Kidney (tissue), 13 donors: ENCODE measurements at regions not wholly inside any gene's neighbourhood (a gene's known extent, or its start where the extent isn't known, plus 50 kb on each side); places are given as distances from the start of the nearest gene placed in this dataset.

Experiments used
- DNase-seq, 5 donors: peaks; one replicate each; pipeline ENCODE4 v3.0.0-alpha.2; 2013 to 2020
- FAIRE-seq: peaks from 2 replicates; lab custom pipeline; 2012; peaks lifted over from hg19 to GRCh38; lab: Jason Lieb, UNC
- H3K27ac ChIP-seq, 2 donors: one replicate each; pipeline ENCODE4 v1.7.0; 2013; ENCODE audit warnings: low read depth in 2 of 2, low read length in 2 of 2, inconsistent platforms in 1 of 2
- H3K27me3 ChIP-seq: one replicate; pipeline ENCODE4 v1.7.1; 2013; ENCODE audit warnings: low read length, inconsistent platforms; ENCODE audit not compliant: control insufficient read depth, insufficient read depth
- H3K36me3 ChIP-seq, 3 donors: one replicate each; pipeline versions ENCODE4 v1.7.0 to v1.7.1; 2013; ENCODE audit warnings: low read length in 3 of 3, control low read depth in 1 of 3, inconsistent platforms in 1 of 3; ENCODE audit not compliant: insufficient read depth in 3 of 3, control insufficient read depth in 2 of 3
- H3K4me1 ChIP-seq, 3 donors: one replicate each; pipeline versions ENCODE4 v1.7.0 to v1.7.1; 2013; ENCODE audit warnings: low read length in 3 of 3, inconsistent platforms in 1 of 3, low read depth in 1 of 3; ENCODE audit not compliant: control insufficient read depth in 2 of 3, insufficient read depth in 2 of 3
- H3K4me3 ChIP-seq, 3 donors: one replicate each; pipeline versions ENCODE4 v1.7.0 to v1.8.1; 2013; ENCODE audit warnings: low read length in 3 of 3, control low read depth in 1 of 3, inconsistent platforms in 1 of 3
- H3K9ac ChIP-seq, 3 donors: one replicate each; pipeline versions ENCODE4 v1.7.0 to v1.7.1; 2013; ENCODE audit warnings: low read length in 3 of 3, control low read depth in 1 of 3, inconsistent platforms in 1 of 3
- H3K9me3 ChIP-seq, 3 donors: one replicate each; pipeline versions ENCODE4 v1.7.0 to v1.7.1; 2013; ENCODE audit warnings: low read length in 3 of 3, control low read depth in 1 of 3, inconsistent platforms in 1 of 3; ENCODE audit not compliant: control insufficient read depth in 2 of 3, insufficient read depth in 1 of 3
- intact Hi-C: fragments of 100-400 bp; cut with DNase I; formaldehyde crosslinking; loops from one replicate; pipeline ENCODE4 v1.11.1; 2022
- TF ChIP-seq, protein P1 (sequence below): IDR thresholded peaks from 3 replicates; pipeline ENCODE4 v1.5.1; 2012; ENCODE audit warnings: mild to moderate bottlenecking, moderate library complexity, borderline replicate concordance; ENCODE audit not compliant: insufficient read depth; ENCODE audit errors: extremely low read depth
- donor health status: control.
- donor health status: control.
- donor health status: control.
- donor health status: control.
- donor health status: control.
- donor health status: DM: yes; HTN: yes; CAD: no.
- donor health status: Normal renal cell carcinoma (clear cell type).

DNA sequence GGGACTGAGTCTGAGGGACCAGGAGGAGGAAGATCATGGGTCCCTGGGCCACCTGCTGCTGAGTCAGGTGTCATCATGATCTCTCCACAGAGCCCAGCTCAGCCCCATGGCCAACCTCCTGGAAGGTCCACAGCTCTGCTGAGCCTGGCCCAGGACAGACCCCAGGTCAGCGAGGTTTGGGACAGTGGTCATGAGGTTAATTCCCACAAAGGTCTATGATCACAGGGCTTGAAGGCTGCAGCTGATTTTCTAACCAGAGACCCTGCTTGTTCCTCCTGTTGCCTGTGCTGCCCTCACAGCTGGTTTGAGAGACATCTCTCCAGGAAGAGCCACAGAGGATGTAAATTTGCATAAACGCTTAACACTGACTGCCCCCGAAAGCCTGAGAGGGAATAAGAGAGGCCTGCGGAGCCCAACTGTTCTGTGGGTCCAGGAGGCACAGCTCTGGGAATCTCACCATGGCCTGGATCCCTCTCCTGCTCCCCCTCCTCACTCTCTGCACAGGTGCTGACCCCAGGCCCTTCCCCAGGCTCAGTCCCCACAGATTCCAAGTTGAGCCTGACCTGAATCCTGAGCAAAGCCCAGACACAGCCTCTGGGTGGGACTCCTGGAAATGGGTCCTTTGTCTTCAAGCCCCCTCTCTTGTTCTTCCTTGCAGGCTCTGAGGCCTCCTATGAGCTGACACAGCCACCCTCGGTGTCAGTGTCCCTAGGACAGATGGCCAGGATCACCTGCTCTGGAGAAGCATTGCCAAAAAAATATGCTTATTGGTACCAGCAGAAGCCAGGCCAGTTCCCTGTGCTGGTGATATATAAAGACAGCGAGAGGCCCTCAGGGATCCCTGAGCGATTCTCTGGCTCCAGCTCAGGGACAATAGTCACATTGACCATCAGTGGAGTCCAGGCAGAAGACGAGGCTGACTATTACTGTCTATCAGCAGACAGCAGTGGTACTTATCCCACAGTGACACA, 102.8 kb downstream of the GGTLC2 start:
- no peak overlapping the region for H3K27ac ChIP-seq
- H3K36me3 ChIP-seq, result no peaks in the 10 kb centered on the region
- no peaks in the 10 kb centered on the region for H3K27me3 ChIP-seq
- no peaks in the 10 kb centered on the region for H3K4me1 ChIP-seq
- DNase-seq, result no peak
- TF ChIP-seq, protein P1, sequence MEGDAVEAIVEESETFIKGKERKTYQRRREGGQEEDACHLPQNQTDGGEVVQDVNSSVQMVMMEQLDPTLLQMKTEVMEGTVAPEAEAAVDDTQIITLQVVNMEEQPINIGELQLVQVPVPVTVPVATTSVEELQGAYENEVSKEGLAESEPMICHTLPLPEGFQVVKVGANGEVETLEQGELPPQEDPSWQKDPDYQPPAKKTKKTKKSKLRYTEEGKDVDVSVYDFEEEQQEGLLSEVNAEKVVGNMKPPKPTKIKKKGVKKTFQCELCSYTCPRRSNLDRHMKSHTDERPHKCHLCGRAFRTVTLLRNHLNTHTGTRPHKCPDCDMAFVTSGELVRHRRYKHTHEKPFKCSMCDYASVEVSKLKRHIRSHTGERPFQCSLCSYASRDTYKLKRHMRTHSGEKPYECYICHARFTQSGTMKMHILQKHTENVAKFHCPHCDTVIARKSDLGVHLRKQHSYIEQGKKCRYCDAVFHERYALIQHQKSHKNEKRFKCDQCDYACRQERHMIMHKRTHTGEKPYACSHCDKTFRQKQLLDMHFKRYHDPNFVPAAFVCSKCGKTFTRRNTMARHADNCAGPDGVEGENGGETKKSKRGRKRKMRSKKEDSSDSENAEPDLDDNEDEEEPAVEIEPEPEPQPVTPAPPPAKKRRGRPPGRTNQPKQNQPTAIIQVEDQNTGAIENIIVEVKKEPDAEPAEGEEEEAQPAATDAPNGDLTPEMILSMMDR, result no peak
- H3K9me3 ChIP-seq, result no peaks in the 10 kb centered on the region
- FAIRE-seq, result no peak
- H3K9ac ChIP-seq, result no peak overlapping the region
- intact Hi-C loops, result no loop called here
- H3K4me3 ChIP-seq, result no peak overlapping the region

DNA sequence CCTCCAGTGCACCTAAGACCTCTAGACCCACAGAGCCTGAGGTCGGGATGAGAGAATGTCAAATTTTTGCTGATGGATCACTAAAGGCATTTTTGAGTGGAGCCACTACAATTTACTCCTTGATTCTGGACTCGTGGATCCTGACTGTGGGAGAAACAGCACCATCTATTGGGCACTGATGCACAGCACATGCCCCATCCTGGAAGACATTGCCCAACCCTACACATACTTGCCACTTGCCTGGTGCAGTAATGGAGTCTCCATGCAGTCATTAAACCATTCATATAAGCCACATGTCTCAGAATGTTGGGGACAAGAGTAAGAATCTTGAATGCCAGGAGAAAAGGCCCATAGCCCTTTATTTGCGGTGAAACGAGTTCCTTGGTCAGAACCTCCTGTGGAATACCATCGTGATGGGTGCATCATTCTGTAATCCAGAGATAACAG, 103.9 kb downstream of the GGTLC2 start:
- DNase-seq, result peak in 3 of 5 donors; percentile 37 to 52 (median 38)
- no peaks in the 10 kb centered on the region for H3K27me3 ChIP-seq
- no peaks in the 10 kb centered on the region for H3K4me1 ChIP-seq
- H3K27ac ChIP-seq, result no peak overlapping the region
- no peak overlapping the region for H3K4me3 ChIP-seq
- FAIRE-seq, result peak; percentile 59
- TF ChIP-seq, protein P1, result peak; percentile 48
- intact Hi-C loops, result no loop called here
- no peaks in the 10 kb centered on the region for H3K36me3 ChIP-seq
- H3K9me3 ChIP-seq, result no peaks in the 10 kb centered on the region
- H3K9ac ChIP-seq, result no peak overlapping the region

DNA sequence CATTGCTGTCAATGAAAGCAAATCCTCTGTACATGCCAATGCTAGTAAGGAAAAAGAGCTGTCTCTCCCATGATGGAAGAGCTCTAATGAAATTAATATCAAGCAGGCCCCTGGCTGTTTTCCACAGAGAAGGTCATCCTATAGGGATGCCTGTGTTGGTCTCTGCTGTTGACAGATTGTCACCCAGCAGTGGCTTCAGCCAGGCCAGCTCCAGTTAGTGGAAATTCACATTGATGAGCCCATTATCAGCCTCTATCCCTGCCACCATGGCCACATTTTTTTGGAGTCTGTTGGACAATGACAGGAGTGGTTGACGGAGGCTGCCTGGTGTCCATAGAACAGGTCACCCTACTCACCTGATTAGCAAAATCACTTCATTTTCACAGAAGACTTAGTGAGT, 104.3 kb downstream of the GGTLC2 start:
- TF ChIP-seq, protein P1, result no peak
- Histone ChIP-seq H3K4me1 (no peaks in the 10 kb centered on the region), H3K4me3 (no peak overlapping the region), H3K9ac (no peak overlapping the region), H3K36me3 (no peaks in the 10 kb centered on the region), H3K9me3 (no peaks in the 10 kb centered on the region), H3K27me3 (no peaks in the 10 kb centered on the region), H3K27ac (no peak overlapping the region)
- intact Hi-C loops, result no loop called here
- FAIRE-seq, result no peak
- DNase-seq, result no peak
